ENCODE measurements at regions not wholly inside any gene's neighbourhood (a gene's known extent, or its start where the extent isn't known, plus 50 kb on each side); places are given as distances from the start of the nearest gene placed in this dataset.

DNA sequence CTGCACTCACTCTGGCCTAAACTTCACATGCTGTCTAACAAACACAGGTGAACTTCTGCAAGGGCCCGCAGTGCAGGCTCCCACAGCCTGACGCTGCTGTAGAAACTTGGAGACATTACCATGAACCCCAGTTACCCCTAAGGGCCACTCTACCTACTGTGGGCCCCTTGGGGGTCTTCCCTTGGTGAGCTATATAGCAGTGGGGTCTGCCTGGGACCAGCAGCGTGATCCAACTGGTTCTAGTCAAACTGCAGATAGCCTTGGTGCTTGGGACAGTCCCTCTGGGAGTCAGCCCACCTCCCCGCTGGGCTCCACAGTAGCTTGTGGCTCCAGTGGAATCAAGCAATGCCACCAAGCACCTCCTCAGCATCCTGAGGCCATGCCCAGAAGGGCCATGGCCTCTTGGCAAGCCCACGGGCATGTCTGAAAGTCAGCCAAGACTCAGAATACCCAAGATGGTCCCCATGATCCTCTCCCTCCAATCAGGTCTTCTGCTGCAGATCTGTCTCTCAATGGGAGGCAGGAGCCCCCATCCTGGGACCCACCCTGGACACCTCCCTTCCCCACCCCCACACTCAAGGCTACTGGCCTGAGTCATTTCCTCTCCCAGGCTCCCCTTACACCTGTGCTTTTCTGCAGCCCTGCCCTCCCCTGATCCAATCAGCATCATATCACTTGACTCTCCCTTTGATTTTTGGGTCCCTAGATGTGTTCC is 230.0 kb upstream of the IRX1 start:
- POLR2A ChIA-PET = no interaction called here
- CTCF ChIA-PET = no interaction called here
- ATAC-seq (no peak), DNase-seq (ENCODE audit: low read depth, low spot score) (no peak), FAIRE-seq (no peak)
- H3K9me3 ChIP-seq (replicated peaks; ENCODE audit: control insufficient read depth, insufficient read depth, low read length) = no peaks in the 10 kb centered on the region; the same call in 2 of the 3 replicates
- H3K27ac ChIP-seq (ENCODE audit: control insufficient read depth, insufficient read depth) = no peak overlapping the region
- no peak overlapping the region for H3K4me3 ChIP-seq
- no peaks in the 10 kb centered on the region for H3K27me3 ChIP-seq (replicated peaks in 1 of 2; ENCODE audit: control insufficient read depth in 2 of 2, insufficient read depth in 2 of 2, low read length in 1 of 2)
- no peak overlapping the region for H3K4me2 ChIP-seq (ENCODE audit: control insufficient read depth, insufficient read depth)
- 26% methylated on average over 5 of the region's 5 CpGs for WGBS (ENCODE audit: insufficient coverage, insufficient replicate concordance, low lambda C conversion rate, missing lambda C conversion rate)
- H3K36me3 ChIP-seq (ENCODE audit: control insufficient read depth in 2 of 2, insufficient read depth in 2 of 2, low read length in 1 of 2) = no peaks in the 10 kb centered on the region
- no TSS peak for BruUV-seq (replicated peaks)
- H2AFZ ChIP-seq (ENCODE audit: control insufficient read depth, low read depth, low read length) = no peak overlapping the region
- TF ChIP-seq SP1 (IDR thresholded peaks at IDR 0.05; ENCODE audit: low read depth, low read length) (no peak), STAT3 (IDR thresholded peaks at IDR 0.05; ENCODE audit: low read depth, low read length) (no peak), CHD2 (IDR thresholded peaks at IDR 0.05; ENCODE audit: borderline replicate concordance, low read depth, low read length) (no peak), ZBED1 (IDR thresholded peaks at IDR 0.05; ENCODE audit: borderline replicate concordance) (no peak), BCL11A (IDR thresholded peaks at IDR 0.05; ENCODE audit: low read depth, low read length) (no peak)
- in situ Hi-C loops (cut with MboI) = no loop called here
- RAD21 ChIA-PET (ENCODE audit: unreplicated experiment) = no interaction called here
- H3K9ac ChIP-seq (ENCODE audit: control insufficient read depth, insufficient read depth, low read length) = no peak overlapping the region
- intact Hi-C loops (cut with micrococcal nuclease; ENCODE audit: unreplicated experiment) = no loop called here
- SMC1A ChIA-PET (ENCODE audit: uncharacterized antibody, unreplicated experiment) = no interaction called here
- no peaks in the 10 kb centered on the region for H3K4me1 ChIP-seq (ENCODE audit: control insufficient read depth, insufficient read depth, low read length)
- no peaks in the 10 kb centered on the region for H3K79me2 ChIP-seq (ENCODE audit: control insufficient read depth, insufficient read depth, low read length)
- no peaks in the 10 kb centered on the region for H4K20me1 ChIP-seq (ENCODE audit: control insufficient read depth, insufficient read depth)

- ChIA-PET RAD21 (ENCODE audit: unreplicated experiment) (no interaction called here), SMC1A (ENCODE audit: uncharacterized antibody, unreplicated experiment) (no interaction called here), POLR2A (no interaction called here), CTCF (no interaction called here)
- H3K9me3 ChIP-seq (replicated peaks; ENCODE audit: control insufficient read depth, insufficient read depth, low read length) = no peaks in the 10 kb centered on the region; the same call in 2 of the 3 replicates
- no peaks in the 10 kb centered on the region for H3K79me2 ChIP-seq (ENCODE audit: control insufficient read depth, insufficient read depth, low read length)
- no peaks in the 10 kb centered on the region for H3K4me1 ChIP-seq (ENCODE audit: control insufficient read depth, insufficient read depth, low read length)
- no peaks in the 10 kb centered on the region for H3K36me3 ChIP-seq (ENCODE audit: control insufficient read depth in 2 of 2, insufficient read depth in 2 of 2, low read length in 1 of 2)
- H3K27me3 ChIP-seq (replicated peaks in 1 of 2; ENCODE audit: control insufficient read depth in 2 of 2, insufficient read depth in 2 of 2, low read length in 1 of 2) = no peaks in the 10 kb centered on the region
- no peaks in the 10 kb centered on the region for H4K20me1 ChIP-seq (ENCODE audit: control insufficient read depth, insufficient read depth)
- H2AFZ ChIP-seq (ENCODE audit: control insufficient read depth, low read depth, low read length) = no peak overlapping the region
- FAIRE-seq (no peak), DNase-seq (ENCODE audit: low read depth, low spot score) (no peak), ATAC-seq (no peak)
- intact Hi-C loops (cut with micrococcal nuclease; ENCODE audit: unreplicated experiment) = no loop called here
- 4% methylated on average over 4 of the region's 4 CpGs for WGBS (ENCODE audit: insufficient coverage, insufficient replicate concordance, low lambda C conversion rate, missing lambda C conversion rate)
- H3K4me2 ChIP-seq (ENCODE audit: control insufficient read depth, insufficient read depth) = no peak overlapping the region
- no peak overlapping the region for H3K9ac ChIP-seq (ENCODE audit: control insufficient read depth, insufficient read depth, low read length)
- no peak overlapping the region for H3K4me3 ChIP-seq
- in situ Hi-C loops (cut with MboI) = no loop called here
- no TSS peak for BruUV-seq (replicated peaks)
- H3K27ac ChIP-seq (ENCODE audit: control insufficient read depth, insufficient read depth) = no peak overlapping the region
- TF ChIP-seq BHLHE40 (IDR thresholded peaks at IDR 0.05; ENCODE audit: borderline replicate concordance in 1 of 2, low read depth in 2 of 2, low read length in 1 of 2) = no peak
- no peak for TF ChIP-seq FOS (IDR thresholded peaks at IDR 0.05; ENCODE audit: borderline replicate concordance, extremely low read depth, insufficient read length)
- no peak for TF ChIP-seq TCF7 (IDR thresholded peaks at IDR 0.05; ENCODE audit: borderline replicate concordance)
- TF ChIP-seq, protein P1, sequence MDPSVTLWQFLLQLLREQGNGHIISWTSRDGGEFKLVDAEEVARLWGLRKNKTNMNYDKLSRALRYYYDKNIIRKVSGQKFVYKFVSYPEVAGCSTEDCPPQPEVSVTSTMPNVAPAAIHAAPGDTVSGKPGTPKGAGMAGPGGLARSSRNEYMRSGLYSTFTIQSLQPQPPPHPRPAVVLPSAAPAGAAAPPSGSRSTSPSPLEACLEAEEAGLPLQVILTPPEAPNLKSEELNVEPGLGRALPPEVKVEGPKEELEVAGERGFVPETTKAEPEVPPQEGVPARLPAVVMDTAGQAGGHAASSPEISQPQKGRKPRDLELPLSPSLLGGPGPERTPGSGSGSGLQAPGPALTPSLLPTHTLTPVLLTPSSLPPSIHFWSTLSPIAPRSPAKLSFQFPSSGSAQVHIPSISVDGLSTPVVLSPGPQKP (IDR thresholded peaks at IDR 0.05; ENCODE audit: low read depth, low read length) = no peak
- TF ChIP-seq FOXK2 (IDR thresholded peaks at IDR 0.05) = no peak
- TF ChIP-seq RELA (IDR thresholded peaks at IDR 0.05; ENCODE audit: borderline replicate concordance, partially characterized antibody) = no peak
- TF ChIP-seq TAF1 (IDR thresholded peaks at IDR 0.05; ENCODE audit: borderline replicate concordance, low read depth, low read length) = no peak
- no peak for TF ChIP-seq E2F8 (IDR thresholded peaks at IDR 0.05; ENCODE audit: low read depth, partially characterized antibody)
- no peak for TF ChIP-seq WRNIP1 (IDR thresholded peaks at IDR 0.05; ENCODE audit: borderline replicate concordance, low read depth, low read length)
- TF ChIP-seq SREBF2 (IDR thresholded peaks at IDR 0.05; ENCODE audit: low read length) = no peak
- TF ChIP-seq LARP7 (IDR thresholded peaks at IDR 0.05) = no peak
These were observed 230.7 kb upstream of the IRX1 start for GRCh38 chr5:3364941-3365340.
